Right renal cortex interstitium (tissue), 3 donors: ENCODE measurements at regions not wholly inside any gene's neighbourhood (a gene's known extent, or its start where the extent isn't known, plus 50 kb on each side); places are given as distances from the start of the nearest gene placed in this dataset.

Source experiments
- DNase-seq, 3 donors: peaks; one replicate each; pipeline ENCODE4 v3.0.0-alpha.2; 2013; ENCODE audit warnings: low read depth in 3 of 3, low spot score in 2 of 3

DNA sequence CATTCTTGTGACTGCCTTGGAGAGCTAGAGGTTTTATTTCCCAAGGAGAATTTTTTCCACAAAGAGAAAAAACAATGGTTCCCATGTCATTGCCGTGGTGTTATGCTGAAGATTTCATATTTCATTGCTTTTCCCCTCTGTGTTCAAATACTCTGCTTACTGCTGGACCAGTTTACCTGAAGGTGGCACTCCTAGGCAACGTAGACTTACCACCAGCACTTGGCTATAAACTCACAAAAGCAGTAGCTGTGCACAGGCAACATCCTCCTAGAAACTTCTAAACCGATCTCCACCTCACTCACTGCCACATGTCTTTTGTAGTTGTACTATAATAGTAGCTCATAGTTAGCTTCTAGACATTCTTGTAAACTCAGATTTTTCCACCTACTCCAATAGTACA is 1319.7 kb upstream of the CRIM1 start:
- DNase-seq: no peak

DNA sequence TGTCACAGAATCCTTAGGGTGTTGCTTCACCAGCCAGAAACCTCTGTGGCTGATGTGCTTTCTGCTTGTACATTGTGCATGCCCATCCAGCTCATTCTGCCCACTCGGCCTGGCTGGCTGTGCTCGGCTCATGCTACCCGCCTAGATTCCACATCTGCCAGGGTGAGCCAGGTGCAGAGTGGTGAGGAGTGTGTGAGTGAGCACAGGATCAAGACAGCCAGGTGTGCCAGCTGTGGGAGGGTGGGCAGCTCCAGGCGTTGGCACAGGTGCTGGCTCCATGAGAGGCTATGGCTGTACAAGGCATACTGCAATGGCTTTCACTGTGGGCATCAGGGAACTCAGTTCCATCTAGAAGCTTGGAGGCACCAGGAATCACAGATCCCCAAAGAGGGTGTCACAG is 1321.8 kb upstream of the CRIM1 start:
- no peak for DNase-seq

DNA sequence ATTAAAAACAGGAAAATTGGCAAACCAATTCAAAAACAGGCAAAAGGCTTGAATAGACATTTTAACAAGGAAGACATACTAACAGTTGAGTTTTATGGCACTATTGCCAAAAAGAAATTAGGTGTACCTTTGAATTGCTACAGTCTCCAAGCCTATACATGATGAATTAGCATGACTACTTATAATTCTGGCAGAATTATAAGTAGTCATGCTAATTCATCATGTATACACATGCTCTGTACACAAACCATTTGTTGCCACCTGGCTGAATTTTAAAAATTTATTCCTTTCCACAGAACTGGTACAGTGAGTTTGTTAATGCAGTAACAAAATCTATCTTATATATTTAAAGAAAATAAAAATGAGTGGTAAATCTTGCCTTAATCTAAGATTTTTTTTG is 1332.0 kb upstream of the CRIM1 start:
- no peak for DNase-seq

DNA sequence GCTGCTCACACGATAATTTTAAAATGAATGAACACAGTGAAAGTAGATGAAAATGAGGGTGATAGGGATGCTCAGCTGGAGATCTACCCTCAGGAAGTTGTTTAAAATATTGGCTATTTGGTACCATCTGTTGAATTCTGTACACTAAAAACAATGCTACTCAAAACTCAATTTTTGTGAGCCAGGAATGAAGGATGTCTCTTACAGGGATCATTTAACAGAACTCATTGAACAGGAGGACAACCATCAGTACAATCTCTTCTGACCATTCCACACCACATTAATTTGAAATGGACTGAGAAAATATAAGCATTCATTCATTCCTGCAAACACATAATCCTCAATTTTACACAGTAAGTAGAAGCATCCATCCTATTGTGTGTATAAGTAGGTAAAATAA is 1355.1 kb upstream of the CRIM1 start:
- no peak for DNase-seq

DNA sequence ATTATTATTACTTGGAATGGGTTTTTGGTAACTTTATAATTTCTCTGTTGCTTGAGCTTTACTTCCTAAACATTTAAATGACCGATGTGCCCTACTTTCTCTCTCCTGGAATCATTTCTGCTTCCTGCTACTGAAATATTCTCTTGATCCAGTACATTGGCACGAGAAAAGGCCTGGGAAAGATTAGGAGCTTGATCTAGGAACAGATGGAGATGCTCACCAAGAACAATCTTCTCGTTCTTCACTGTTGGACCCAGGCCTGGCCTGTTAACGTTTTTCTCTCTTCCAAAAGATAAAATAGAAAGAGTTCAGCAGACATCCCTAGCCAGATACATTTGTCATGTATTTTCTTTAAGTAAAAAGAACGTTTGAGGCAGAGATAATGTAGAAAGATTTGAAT is 1356.8 kb upstream of the CRIM1 start:
- no peak for DNase-seq

DNA sequence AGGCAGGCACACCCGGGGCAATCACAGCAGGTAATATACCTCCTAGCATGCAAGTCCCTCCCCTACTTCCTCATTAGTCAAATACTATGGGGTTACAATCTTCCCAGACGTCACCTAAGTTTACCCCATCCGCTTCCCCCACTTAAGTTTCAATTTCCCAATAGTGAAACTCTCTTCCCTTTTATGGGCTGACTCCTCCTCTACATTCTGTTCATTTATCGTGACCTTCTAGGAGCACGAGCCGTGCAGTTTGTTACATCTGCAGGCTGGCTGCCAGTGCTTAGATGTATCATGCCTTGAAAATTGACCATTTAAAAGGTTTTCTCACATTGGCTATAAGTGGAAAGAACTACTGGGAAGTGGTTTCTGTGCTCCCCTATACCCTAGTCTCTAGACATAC is 1357.8 kb upstream of the CRIM1 start:
- DNase-seq: no peak

DNA sequence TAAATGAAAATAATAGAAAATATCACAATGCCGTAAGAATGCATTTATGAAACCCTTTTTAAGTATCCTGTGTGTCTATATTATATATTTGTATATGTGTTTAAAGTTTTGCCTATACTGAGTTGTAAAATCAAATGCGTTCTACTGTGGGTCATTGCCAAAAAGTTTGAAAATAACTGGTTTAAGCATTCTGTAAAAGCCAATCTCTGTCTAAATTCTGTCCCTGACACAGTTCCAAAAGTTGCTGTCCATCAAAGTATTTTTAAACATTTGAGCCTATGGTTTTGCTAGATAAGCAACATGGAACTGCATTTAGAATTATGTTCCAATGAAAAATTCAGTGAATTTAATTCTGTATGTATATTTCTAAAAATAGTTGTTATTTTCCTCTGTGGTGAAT is 1360.4 kb upstream of the CRIM1 start:
- DNase-seq: no peak

DNA sequence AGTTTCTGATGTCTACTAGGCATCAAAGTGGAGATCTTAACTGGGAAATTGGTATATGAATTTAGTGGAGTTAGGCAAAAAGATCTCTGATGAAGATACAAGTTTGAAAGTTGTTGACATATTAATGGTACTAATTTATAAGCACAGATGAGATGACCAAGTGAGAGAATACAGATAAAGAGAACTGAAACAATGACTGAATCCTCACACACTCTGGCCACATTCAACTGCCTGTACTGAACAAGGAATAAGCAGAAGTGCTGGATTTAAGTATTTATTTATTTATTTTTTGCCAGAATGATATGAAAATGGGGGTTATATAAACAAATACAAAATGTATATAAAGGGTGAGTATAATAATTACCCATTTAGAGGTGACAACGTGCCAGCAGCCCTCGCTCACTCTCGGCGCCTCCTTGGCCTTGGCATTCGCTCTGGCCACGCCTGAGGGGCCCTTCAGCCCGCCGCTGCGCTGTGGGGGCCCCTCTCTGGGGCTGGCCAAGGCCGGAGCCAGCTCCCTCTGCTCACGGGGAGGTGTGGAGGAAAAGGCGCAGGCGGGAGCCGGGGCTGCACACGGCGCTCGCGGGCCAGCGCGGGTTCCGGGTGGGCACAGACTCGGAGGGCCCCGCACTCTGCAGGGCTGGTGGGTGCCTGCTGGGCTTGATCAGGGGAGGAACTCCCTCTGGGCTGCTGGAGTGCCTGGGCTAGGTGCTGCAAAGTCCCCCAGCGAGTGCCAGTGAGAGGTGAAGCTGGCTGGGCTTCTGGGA is 1363.9 kb upstream of the CRIM1 start:
- no peak for DNase-seq

DNA sequence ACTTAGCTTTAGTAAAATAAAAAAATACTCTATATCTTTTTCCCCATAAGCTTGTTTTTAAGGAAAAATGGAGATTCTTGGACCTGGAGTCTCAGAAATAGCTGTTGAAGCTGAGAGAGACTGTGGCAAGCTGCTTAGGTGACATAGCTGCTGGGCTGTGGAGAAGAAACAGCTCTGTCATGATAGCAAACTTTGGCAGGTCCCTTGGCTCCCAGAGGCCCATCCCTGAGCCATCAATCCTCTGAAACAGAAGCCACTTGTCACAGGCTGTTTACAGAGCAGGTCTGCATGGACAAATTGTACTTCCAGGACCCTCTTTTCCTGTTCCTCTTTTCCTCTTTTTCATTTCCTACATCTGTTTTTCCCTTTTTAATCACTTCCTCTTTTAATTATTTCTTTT is 1370.1 kb upstream of the CRIM1 start:
- DNase-seq: no peak

DNA sequence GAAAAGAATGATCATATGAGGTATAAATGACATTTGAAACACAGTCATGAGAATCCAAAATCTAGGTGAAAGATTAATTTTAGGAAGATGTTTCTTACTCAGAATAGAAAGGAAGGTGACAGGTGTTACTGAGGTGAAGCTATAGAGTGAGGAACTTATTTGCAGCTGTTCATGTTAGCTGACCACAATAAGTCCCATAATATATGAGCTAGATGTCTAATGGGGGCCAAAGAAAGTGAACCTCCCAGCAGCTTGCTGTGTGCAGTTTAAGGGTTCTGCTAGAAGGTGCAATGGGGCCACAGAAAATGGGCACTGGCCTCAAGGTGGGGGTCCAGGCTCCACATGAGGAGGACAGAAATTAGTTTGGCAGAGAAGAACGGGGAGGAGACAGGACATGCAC is 1374.9 kb upstream of the CRIM1 start:
- no peak for DNase-seq

DNA sequence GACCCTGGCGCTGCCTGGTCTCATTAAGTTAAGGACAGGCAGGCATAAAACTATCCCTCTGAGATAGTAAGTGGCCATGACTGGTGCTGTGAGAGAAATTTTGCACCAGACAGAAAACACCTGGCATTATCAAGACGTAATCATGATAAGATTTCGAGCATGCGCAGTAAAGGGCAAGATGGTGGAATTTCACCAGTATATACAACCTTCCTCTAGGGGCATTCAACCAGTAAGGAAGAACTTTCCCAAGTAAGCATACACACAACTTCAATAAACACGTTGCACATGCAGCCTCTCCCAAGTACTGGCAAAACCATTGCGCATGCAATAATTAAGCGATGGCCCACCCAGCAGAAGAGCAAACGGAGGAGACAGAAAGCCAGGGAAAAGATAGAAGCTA is 1376.4 kb upstream of the CRIM1 start:
- DNase-seq: peak in 1 of 3 donors; percentile 12

DNA sequence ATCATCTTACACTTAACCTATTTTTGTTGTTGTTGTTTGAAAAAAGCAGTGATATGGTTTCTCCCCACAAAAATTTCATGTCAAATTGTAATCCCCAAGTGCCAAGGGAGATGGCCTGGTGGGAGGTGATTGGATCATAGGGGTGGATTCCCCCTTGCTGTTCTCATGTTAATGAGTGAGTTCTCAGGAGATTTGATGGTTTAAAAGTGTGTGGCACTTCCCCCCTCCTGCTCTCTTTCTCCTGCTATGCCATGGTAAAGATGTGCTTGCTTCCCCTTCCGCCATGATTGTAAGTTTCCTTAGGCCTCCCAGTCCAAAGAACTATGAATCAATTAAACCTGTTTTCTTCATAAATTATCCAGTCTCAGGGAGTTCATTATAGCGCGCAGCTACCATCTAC is 1362.7 kb upstream of the FAM98A start:
- no peak for DNase-seq

DNA sequence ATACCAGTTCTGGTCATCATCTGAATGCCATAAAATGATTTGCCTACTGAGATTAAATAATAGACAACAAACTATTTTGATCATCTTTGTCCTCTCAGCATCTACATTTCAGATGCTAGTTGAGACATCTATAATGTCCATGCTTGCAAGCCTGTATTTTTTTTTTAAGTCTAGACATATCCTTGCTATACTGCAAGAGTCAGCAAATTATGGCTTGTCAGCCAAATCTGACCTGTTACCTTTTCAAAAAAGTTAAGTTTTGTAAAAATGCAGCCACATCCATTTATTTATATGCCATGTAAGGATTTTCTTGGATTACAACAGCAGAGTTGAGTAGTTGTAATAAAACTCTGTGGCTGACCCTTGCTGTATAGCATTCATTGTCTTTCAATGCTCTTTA is 1355.7 kb upstream of the FAM98A start:
- DNase-seq: no peak

DNA sequence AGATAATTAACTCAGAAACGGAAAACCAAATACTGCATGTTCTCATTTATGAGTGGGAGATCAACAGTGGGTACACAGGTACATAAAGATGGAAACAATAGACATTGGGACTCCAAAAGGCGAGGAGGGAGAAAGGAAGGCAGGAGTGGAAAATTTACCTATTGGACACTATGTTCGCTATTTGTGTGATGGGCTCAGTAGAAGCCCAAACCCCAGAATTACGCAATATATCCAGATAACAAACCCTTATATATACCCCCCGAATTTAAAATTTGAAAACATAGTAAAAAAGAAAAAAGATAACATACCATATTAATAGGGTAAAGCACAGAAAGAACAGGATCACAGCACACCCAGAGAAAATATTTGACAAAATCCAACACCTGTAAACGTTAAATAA is 1351.7 kb upstream of the FAM98A start:
- no peak for DNase-seq

DNA sequence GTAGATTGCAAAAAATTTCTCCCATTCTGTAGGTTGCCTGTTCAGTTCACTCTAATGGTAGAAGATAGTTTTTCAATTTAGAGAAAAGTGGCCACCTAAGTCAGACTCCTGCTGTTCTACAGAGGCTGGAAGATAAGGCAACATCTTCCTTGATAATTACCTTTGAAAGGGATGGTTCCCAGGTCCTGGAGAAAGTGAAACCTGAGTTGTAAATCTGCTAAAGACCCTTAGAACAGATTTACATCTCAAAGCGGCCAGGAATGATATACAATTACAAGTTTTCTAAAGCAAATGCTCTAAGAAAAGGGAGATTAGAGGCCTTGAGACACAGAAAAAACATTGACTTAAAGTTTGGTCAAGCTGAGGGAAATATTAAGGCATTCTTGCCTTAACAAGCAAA is 1350.2 kb upstream of the FAM98A start:
- DNase-seq: no peak

DNA sequence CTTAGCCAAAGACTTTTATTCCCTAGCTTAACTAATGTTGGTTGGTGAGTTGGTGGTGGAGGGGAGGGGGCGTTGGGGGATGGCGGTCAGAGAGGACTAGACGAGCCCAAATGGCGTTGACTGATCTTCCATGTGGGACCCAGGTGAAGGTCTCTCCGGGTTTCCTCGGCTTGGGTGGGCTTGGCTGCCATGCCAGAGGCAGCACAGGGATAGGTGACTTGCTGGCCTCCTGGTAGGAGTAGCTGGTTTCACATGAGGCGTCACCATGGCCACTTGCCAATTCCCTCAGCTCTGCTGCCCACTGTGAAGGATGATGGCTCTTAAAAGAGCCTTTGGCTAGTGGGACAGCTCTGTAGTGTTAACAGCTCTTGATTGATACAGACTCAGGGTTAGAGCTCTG is 1337.0 kb upstream of the FAM98A start:
- DNase-seq: no peak

DNA sequence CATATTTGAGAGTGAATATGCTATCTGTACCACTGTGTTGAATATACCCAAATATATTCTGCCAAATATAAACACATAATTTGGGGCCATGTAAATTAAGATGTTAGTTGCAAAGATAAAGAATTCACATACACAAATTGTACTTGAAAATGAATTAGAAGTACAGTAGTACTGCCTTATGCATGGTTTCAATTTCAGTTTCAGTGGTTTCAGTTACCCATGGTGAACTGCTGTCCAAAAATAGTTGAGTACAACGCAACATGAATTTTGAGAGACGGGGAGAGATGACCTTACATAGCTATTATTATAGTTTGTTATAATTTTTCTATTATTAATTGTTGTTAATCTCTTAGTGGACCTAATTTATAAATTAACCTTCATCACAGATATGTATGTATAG is 1313.0 kb upstream of the FAM98A start:
- DNase-seq: no peak

DNA sequence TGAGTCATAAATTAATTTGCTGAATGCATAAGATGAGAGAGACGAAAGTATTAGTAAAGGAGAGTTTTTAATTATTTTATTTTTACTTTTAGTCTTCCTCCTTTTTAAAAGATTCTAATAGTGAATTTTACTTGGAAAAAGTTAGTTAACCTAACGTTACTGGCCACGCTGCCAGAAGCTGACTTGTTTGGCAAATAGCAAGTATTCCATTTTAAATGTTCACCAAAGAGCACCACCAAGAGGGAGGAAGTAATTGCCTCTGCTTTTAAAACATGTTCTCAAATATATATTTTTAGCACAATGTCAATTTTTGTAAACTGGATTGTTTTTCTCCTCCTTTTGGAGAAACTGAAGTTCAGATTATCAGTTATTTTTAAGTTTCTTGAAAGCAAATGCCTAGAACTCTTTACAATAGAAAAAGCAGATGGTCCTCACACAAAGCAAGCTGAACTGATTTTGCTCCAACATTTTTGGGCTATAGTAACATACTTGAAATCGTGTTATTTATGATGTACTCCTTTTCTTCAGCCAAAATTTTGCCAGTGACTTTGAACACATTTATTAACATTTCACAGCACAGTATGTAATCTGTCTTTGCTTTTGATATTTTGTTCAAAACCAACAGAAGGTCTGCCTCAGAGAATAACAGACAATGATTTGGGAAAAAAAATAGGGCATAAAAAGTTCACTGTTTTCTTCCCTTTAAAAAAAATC is 1311.0 kb upstream of the FAM98A start:
- no peak for DNase-seq

DNA sequence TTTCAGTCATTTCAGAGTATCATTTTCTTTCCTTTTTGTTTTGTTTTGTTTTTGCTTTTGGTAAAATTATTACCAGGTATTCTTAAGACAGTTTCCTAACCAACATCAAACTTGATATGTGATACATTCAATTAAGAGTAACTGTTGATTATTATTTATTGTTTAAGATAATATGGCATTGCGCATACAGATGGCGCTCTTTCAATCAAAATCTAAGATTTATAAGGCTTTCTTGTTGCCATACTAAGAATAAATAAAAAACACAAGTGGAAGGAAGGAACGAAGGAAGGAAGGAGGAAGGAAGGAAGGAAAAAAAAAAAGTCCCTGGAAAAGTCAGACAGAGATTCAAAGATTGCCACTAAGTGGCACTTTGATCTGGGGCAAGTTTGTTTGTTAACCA is 1308.7 kb upstream of the FAM98A start:
- no peak for DNase-seq

DNA sequence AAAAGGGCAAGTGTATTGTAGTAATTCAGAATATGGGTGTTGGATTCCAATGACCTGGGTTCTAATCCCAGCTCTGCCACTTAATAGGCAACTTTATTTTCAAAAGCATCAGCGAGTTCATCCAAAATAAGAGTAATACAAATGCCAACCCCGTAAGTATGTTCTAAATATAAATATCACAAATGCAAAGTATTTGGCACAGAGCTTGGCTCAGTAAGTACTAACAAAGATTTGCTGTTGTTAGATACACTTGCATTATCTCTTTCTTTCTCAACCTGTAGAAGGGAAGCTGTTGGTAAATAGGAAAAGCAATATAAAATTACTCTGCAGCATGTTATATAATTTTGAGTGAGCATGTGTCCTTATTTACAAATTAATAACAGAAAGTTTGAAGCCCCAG is 1302.6 kb upstream of the FAM98A start:
- no peak for DNase-seq

DNA sequence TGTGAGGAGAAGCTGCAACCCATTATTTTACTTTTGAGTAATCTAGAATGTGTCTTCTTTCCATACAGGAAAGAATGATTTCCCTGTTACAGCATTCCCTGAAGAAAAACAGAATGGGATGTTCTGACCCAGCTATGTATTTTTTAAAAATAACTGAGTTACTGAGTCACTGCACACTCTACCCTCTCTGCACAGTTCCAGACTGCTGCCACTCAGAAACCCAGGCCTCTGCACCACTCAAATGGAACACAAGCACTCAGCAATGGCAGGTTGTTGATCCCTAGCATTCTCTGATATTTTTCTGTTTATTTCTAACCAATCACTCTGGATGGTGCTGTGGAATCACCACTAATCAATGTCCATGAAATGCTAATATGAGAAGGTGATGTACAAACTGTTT is 1300.0 kb upstream of the FAM98A start:
- DNase-seq: no peak

DNA sequence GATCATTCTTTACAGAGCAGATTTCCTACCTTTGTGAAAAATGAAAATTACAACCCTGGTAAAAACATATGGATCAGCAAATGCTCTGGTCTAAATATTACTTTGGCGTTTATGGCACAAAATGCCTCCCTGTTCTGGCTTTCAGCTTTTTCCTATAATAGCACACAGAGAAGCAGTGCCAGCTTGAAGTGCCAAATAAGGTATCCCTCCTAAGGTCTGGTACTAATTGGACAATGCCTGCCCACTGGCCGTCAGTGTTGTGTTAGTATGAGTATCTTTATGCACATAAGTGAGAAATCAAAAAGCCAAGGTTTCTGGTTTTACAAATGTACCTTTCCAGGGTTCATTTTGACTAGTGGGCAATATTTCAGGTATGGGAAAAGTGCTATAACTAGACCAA is 1293.7 kb upstream of the FAM98A start:
- DNase-seq: no peak

DNA sequence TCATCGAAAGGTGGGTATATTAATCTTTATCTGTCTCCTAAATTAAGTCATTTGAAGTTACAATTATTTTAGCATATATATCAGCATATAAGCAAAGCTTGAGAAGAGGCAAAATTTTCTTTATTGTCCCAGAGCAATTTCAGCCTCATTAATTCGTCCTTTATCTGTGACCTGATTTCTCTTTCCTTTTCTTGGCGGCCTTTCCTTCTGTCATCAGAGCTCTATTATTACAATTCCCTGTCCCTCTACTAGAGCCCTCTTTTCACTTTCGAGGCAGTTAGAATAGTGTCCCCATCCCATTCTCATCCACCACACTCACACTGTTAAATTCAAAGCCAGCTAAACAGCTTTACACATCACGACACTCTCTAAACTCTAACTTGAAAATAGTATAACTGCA is 1293.2 kb upstream of the FAM98A start:
- no peak for DNase-seq
